Vagina (tissue), 2 donors: ENCODE measurements at regions not wholly inside any gene's neighbourhood (a gene's known extent, or its start where the extent isn't known, plus 50 kb on each side); places are given as distances from the start of the nearest gene placed in this dataset.
"Not testable (repeated sequence)": the region's sequence is repeated elsewhere in the genome, so short reads cannot be mapped to it uniquely, and the experiment has no call there.

Experiments used
- POLR2A ChIP-seq, 2 donors: fragments of 450-650 bp; IDR thresholded peaks; one replicate each; pipeline ENCODE4 v1.6.1; 2017; ENCODE audit warnings: antibody characterized with exemption in 2 of 2, mild to moderate bottlenecking in 2 of 2, moderate library complexity in 2 of 2
- TF ChIP-seq, protein P1 (sequence below), 3 experiments: fragments of 450-650 bp in 2 of 3; fragments of 200-600 bp in 1 of 3; sonication (generic) in 1 of 3; IDR thresholded peaks; one replicate each; pipeline ENCODE4 v1.5.1; 2017 to 2019; ENCODE audit warnings: antibody characterized with exemption in 3 of 3, mild to moderate bottlenecking in 2 of 3, moderate library complexity in 2 of 3

DNA sequence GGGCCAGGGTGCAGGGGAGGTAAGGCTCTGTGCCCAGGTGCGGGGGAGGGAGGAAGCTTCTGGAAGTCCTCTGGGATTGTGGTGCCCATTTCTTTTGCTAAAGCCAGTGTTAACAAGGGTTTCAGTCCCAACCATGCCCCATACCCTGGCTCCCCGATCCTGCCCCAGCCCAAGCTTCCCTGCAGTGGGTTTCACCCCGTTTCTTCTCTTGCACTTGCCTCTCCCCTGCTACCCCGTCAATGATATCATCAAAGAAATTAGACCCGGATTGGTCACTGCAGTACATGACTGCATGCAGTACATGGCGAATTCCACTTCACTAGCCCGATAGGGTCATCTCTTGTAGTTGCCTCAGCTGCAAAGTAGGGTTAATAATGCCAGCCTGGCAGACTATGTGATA lies 174.0 kb downstream of the BCL2L11 start:
- TF ChIP-seq, protein P1, sequence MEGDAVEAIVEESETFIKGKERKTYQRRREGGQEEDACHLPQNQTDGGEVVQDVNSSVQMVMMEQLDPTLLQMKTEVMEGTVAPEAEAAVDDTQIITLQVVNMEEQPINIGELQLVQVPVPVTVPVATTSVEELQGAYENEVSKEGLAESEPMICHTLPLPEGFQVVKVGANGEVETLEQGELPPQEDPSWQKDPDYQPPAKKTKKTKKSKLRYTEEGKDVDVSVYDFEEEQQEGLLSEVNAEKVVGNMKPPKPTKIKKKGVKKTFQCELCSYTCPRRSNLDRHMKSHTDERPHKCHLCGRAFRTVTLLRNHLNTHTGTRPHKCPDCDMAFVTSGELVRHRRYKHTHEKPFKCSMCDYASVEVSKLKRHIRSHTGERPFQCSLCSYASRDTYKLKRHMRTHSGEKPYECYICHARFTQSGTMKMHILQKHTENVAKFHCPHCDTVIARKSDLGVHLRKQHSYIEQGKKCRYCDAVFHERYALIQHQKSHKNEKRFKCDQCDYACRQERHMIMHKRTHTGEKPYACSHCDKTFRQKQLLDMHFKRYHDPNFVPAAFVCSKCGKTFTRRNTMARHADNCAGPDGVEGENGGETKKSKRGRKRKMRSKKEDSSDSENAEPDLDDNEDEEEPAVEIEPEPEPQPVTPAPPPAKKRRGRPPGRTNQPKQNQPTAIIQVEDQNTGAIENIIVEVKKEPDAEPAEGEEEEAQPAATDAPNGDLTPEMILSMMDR (IDR thresholded peaks at IDR 0.05): not testable (repeated sequence)
- TF ChIP-seq POLR2A (IDR thresholded peaks at IDR 0.05): not testable (repeated sequence)
